ENCODE measurements at regions not wholly inside any gene's neighbourhood (a gene's known extent, or its start where the extent isn't known, plus 50 kb on each side); places are given as distances from the start of the nearest gene placed in this dataset.

DNA sequence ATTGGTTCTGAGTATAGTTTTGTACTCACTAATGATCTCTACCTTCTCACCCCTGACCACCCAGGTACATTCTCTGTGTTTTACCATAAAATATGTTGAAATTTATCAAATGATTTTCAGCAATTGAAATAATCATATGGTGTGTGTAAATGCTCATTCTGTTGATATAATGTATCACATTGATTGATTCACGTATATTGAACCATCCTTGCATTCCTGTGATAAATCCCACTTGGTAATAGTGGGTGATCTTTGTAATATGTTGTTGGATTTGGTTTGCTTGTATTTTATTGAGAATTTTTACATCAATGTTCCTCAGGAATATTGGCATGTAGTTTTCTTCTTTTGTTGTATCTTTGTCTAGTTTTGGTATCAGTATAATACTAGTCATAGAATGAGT, 1497.6 kb downstream of the OTOL1 start:
- TF ChIP-seq ZNF709 (CRISPR knock-in tag; IDR thresholded peaks at IDR 0.05) (no peak), CREB1 (IDR thresholded peaks at IDR 0.05) (no peak), CREB1 (CRISPR knock-in tag; IDR thresholded peaks at IDR 0.05) (no peak), PHF21A (CRISPR knock-in tag; IDR thresholded peaks at IDR 0.05) (no peak)
- TF ChIP-seq, protein P1, sequence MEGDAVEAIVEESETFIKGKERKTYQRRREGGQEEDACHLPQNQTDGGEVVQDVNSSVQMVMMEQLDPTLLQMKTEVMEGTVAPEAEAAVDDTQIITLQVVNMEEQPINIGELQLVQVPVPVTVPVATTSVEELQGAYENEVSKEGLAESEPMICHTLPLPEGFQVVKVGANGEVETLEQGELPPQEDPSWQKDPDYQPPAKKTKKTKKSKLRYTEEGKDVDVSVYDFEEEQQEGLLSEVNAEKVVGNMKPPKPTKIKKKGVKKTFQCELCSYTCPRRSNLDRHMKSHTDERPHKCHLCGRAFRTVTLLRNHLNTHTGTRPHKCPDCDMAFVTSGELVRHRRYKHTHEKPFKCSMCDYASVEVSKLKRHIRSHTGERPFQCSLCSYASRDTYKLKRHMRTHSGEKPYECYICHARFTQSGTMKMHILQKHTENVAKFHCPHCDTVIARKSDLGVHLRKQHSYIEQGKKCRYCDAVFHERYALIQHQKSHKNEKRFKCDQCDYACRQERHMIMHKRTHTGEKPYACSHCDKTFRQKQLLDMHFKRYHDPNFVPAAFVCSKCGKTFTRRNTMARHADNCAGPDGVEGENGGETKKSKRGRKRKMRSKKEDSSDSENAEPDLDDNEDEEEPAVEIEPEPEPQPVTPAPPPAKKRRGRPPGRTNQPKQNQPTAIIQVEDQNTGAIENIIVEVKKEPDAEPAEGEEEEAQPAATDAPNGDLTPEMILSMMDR (CRISPR knock-in tag; IDR thresholded peaks at IDR 0.05): no peak
- TF ChIP-seq, protein P2, sequence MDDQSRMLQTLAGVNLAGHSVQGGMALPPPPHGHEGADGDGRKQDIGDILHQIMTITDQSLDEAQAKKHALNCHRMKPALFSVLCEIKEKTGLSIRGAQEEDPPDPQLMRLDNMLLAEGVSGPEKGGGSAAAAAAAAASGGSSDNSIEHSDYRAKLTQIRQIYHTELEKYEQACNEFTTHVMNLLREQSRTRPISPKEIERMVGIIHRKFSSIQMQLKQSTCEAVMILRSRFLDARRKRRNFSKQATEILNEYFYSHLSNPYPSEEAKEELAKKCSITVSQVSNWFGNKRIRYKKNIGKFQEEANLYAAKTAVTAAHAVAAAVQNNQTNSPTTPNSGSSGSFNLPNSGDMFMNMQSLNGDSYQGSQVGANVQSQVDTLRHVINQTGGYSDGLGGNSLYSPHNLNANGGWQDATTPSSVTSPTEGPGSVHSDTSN (CRISPR knock-in tag; IDR thresholded peaks at IDR 0.05; ENCODE audit: borderline replicate concordance): no peak

All from HepG2 (cell line).